ENCODE measurements at regions not wholly inside any gene's neighbourhood (a gene's known extent, or its start where the extent isn't known, plus 50 kb on each side); places are given as distances from the start of the nearest gene placed in this dataset.
A peak's percentile ranks its signal among the peaks of the same experiment; 100 is the strongest.
"Not testable (repeated sequence)": the region's sequence is repeated elsewhere in the genome, so short reads cannot be mapped to it uniquely, and the experiment has no call there.

DNA sequence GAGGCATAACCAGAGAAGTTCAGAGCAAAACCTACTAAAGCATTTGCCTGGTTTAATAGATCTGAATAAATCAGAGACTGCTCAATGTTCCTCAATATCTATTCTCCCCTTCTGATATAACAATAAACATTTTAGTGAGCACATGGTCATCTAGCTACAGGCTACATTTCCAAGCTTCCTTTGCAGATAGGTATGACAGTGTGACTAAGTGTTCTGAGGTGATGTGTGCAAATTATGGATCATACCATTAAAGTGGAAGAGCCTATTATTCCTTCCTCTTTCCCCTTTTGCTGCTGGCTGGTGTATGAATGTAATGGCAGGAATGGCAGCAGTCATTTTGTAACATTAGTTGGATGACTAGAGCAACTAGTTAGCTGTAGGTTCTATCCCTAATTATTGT lies 285.8 kb upstream of the RASA1 start:
- ATAC-seq: no peak

DNA sequence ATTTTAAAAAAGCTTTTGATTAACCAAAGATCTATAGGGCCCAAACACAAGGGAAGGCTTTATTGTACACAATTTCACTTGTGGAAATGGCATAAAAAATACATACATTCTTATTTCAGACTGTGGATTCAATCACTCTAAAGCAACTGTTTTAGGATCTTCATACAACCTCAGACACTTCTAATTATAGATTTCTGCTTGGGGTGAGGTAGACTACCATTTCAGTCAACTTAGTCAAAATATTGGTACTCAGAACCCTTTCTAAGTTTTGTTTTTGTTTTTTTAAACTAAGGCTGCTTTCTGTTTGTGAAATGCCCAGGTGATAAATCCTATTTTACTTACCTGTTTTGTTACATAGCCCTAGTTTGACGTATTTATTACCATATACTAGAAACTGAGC lies 284.5 kb upstream of the RASA1 start:
- ATAC-seq: no peak

GRCh38 chr5:86986837-86987236 lies 280.8 kb upstream of the RASA1 start:
- ATAC-seq: no peak

GRCh38 chr5:86997516-86997915 lies 270.2 kb upstream of the RASA1 start:
- no peak for ATAC-seq

- ATAC-seq: no peak
These were observed 267.7 kb upstream of the RASA1 start for GRCh38 chr5:86999951-87000350.

- ATAC-seq: no peak
These were observed 265.2 kb upstream of the RASA1 start for GRCh38 chr5:87002485-87002884.

DNA sequence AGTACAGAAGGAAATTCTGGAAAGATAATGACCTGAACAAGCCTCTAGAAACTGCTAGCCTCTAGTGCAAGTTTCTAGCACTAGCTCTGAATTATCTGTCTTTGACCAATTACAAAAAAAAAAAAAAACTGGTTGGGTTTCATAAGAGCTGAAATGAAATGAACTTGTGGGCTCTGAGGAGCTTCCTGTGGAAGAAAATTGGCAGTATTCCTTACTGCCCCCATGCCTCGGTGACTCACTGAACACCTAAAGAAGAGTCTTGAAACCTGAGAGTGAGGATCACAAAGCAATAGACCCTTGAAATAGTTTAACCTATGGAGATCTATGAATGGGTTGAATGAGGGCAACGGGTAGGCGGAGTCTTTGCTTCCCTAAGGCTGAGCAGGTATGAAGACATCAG lies 263.6 kb upstream of the RASA1 start:
- ATAC-seq: no peak

- no peak for ATAC-seq
These were observed 259.9 kb upstream of the RASA1 start for GRCh38 chr5:87007737-87008136.

DNA sequence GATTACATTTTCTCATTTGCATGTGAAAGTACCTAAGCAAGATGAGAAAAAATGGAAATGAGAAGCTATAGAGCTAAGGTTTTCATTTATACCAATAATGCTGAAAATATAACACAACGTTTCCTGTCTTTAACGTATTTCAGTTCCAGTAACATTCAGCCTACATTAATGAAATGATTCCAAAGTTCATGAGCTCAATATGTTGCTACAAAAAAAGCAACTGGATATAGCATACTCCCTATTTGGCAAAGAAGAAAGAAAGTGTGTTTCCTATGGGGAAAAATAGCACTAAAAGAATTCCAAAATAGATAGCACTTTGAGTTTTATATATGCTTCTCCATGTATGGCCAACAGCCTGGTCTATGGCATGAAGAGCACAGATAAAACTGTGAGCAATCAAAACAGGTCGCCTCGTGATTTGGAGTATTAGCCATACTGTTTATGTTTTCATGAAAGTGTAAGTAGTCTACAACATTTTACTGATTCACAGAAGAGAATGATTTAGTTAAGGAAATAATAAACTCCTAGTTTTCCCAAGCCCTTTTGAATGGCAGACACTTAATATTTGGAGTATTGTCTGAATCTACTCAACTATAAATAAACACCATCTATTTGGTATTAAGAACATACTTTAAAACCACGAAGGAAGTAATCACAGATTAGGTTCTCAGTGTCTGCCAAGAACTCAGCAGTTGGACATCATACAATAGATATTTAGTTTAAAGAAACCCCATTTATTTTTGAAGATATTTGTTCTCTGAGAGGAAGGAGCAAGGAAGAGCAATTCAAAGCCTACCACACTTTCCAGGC lies 258.7 kb upstream of the RASA1 start:
- ATAC-seq: no peak

DNA sequence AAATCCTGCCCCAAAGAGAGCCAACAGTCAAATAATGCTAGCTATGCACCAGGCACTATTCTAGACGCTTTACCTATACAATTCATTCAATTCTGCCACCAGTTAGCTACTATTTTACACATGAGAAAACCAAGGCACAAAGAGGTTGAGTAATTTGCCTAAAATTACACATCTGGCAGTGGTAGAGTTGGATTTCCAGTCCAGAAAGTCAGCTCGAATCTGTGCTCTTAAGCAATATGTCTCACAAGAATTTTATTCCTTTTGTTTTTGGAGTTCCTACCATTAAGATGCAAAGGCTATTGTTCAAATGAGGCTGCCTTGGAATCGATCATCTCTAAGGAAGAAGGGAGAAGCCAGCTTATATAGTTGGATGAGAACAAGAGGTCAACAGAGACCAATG lies 256.9 kb upstream of the RASA1 start:
- ATAC-seq: no peak

GRCh38 chr5:87015901-87016300 lies 251.8 kb upstream of the RASA1 start:
- ATAC-seq: no peak

- ATAC-seq: peak; percentile 44 to 58
These were observed 247.4 kb upstream of the RASA1 start for GRCh38 chr5:87020099-87020934.

GRCh38 chr5:87022415-87022814 lies 245.3 kb upstream of the RASA1 start:
- ATAC-seq: no peak

DNA sequence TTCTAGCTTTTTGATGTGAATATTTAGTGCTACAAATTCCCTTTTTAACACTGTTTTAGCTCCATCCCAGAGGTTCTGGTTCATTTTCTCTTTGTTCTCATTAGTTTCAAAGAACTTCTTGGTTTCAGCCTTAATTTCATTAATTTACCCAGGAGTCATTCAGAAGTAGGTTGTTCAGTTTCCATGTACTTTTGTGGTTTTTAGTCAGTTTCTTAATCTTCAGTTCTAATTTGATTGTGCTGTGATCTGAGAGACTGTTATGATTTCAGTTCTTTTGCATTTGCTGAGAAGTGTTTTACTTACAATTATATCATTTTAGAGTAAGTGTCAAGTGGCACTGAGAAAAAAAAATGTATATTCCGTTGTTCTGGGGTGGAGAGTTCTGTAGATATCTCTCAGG lies 240.1 kb upstream of the RASA1 start:
- ATAC-seq: no peak

DNA sequence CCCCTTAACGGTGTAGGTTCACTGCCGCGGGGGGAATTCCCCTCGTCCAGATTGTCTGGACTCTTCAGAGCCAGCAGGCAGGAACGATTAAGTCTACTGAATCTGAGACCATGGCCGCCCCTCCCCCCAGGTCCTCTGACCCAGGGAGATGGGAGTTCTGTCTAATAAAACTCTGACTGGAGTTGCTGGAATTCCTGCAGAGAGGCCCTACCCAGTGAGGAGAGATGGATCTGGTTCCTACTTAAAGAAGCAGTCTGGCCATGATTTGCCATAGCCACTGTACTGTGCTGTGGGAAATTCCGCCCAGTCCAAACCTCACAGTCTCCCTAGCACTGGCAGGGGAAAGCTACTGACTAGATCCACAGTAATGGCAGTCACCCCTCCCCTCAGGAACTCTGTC lies 237.7 kb upstream of the RASA1 start:
- ATAC-seq: no peak

GRCh38 chr5:87030699-87031098 lies 237.0 kb upstream of the RASA1 start:
- ATAC-seq: no peak

DNA sequence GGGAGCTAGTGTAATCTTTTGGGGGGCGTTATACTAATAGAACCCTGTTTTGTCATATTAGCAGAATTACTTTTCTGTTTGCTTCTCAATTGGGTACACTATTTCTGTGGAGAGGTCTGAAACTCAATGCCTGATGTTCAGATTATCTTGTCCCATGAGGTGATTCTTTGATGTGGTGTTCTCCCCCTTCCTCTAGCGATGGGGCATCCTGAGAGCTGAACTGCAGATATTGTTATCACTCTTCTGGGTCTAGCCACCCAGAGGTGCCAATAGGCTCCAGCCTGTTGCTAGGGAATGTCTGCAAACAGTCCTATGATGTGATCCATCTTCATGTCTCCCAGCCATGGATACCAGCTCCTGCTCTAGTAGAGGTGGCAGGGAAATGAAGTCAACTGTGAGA lies 233.1 kb upstream of the RASA1 start:
- no peak for ATAC-seq

DNA sequence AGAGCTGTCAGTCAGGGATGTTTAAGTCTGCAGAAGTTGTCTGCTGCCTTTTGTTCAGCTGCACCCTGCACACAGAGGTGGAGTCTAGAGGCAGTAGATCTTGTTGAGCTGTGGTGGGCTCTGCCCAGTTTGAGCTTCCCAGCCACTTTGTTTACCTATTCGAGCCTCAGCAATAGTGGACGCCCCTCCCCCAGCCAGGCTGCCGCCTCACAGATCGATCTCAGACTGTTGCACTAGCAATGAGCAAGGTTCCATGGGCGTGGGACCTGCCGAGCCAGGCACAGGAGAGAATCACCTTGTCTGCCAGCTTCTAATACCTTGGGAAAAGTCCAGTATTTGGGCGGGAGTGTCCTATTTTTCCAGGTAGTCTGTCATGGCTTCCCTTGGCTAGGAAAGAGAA lies 225.1 kb upstream of the RASA1 start:
- no peak for ATAC-seq

DNA sequence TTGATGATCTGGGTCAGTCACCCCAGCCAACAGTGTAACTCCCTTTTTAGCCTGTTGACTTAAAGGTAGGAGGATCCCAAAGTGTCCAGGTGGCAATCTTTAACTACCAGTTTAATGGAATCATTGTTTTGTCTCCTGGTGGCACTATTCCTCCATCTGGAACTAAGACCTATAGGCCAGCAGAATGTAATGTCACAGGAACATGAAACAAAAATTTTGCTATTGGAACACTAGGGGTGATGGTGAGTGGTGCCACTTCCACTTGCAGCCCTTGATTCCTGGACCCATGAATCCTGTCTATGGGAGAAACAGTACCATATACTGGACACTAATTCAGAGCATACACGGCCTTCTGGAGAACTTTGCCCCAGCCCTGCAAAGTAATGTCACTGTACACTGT lies 219.5 kb upstream of the RASA1 start:
- ATAC-seq: no peak

GRCh38 chr5:87049012-87049411 lies 218.7 kb upstream of the RASA1 start:
- ATAC-seq: not testable (repeated sequence)

DNA sequence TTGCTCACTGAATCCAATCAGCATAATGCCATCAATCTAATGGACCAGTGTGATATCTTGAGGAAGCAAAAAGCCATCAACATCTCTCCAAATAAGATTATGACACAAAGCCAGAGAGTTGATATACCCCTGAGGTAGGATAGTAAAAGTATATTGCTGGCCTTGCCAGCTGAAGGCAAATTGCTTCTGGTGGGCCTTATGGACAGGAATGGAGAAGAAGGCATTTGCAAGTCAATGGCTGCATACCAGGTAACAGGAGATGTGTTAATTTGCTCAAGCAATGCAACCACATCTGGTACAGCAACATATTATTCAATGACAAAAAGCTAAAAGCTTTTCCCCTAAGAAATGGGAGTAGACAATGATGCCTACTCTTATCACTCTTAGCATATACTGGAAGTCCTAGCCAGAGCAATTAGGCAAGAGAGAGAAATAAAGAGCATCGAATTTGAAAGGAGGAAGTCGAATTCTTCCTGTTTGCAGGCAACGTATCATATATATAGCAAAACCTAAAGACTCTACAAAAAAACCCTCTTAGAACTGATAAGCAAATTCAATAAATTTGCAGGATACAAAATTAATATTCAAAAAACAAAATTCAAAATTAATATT lies 216.1 kb upstream of the RASA1 start:
- no peak for ATAC-seq

- ATAC-seq: no peak
These were observed 214.5 kb upstream of the RASA1 start for GRCh38 chr5:87053146-87053545.

- ATAC-seq: no peak
These were observed 212.9 kb upstream of the RASA1 start for GRCh38 chr5:87054821-87055220.

- no peak for ATAC-seq
These were observed 206.6 kb upstream of the RASA1 start for GRCh38 chr5:87061046-87061445.

Measured in activated CD4-positive, CD25-positive, alpha-beta regulatory T cell treated with anti-CD3 and anti-CD28 coated beads, Interleukin-2, amount 50 U/mL, for 24 hours (primary cell).